ENCODE measurements at regions not wholly inside any gene's neighbourhood (a gene's known extent, or its start where the extent isn't known, plus 50 kb on each side); places are given as distances from the start of the nearest gene placed in this dataset.
"Not testable (repeated sequence)": the region's sequence is repeated elsewhere in the genome, so short reads cannot be mapped to it uniquely, and the experiment has no call there.

- no peak overlapping the region for H3K27ac ChIP-seq (ENCODE audit: low read depth, low read length)
- H3K79me2 ChIP-seq (ENCODE audit: insufficient read depth, low read length), result no peaks in the 10 kb centered on the region
- no peak overlapping the region for H3K4me2 ChIP-seq (ENCODE audit: low read depth, low read length, poor library complexity, severe bottlenecking)
- no peaks in the 10 kb centered on the region for H3F3A ChIP-seq (ENCODE audit: insufficient read depth)
- H3K9me2 ChIP-seq (replicated peaks; ENCODE audit: insufficient read depth, low read length), result no peaks in the 10 kb centered on the region
- H3K27me3 ChIP-seq (ENCODE audit: low read length), result no peaks in the 10 kb centered on the region
- no peaks in the 10 kb centered on the region for H3K9me3 ChIP-seq (ENCODE audit: insufficient read depth, low read length)
- H3K9ac ChIP-seq (ENCODE audit: low read length), result no peak overlapping the region
- H3K4me3 ChIP-seq (ENCODE audit: insufficient read depth, low read length, poor library complexity, severe bottlenecking), result no peak overlapping the region
- TF ChIP-seq EZH2phosphoT487 (conservative IDR thresholded peaks at IDR 0.05; ENCODE audit: low read length) (no peak), CTCF (IDR thresholded peaks at IDR 0.05; ENCODE audit: insufficient read depth, low read length, poor library complexity, severe bottlenecking) (no peak)
- no peaks in the 10 kb centered on the region for H4K20me1 ChIP-seq (ENCODE audit: low read depth, low read length)
- no peak overlapping the region for H2AFZ ChIP-seq (ENCODE audit: low read depth, low read length, severe bottlenecking)
- H3K36me3 ChIP-seq (ENCODE audit: low read length), result no peaks in the 10 kb centered on the region
Measured at GRCh38 chr3:34075975-34076374, 277.5 kb downstream of the PDCD6IP start.

- TF ChIP-seq CTCF (IDR thresholded peaks at IDR 0.05; ENCODE audit: insufficient read depth, low read length, poor library complexity, severe bottlenecking) (no peak), EZH2phosphoT487 (conservative IDR thresholded peaks at IDR 0.05; ENCODE audit: low read length) (no peak)
- no peaks in the 10 kb centered on the region for H3K27me3 ChIP-seq (ENCODE audit: low read length)
- H3F3A ChIP-seq (ENCODE audit: insufficient read depth), result no peaks in the 10 kb centered on the region
- no peaks in the 10 kb centered on the region for H3K36me3 ChIP-seq (ENCODE audit: low read length)
- H3K79me2 ChIP-seq (ENCODE audit: insufficient read depth, low read length), result no peaks in the 10 kb centered on the region
- H3K4me3 ChIP-seq (ENCODE audit: insufficient read depth, low read length, poor library complexity, severe bottlenecking), result no peak overlapping the region
- H3K9ac ChIP-seq (ENCODE audit: low read length), result no peak overlapping the region
- no peak overlapping the region for H2AFZ ChIP-seq (ENCODE audit: low read depth, low read length, severe bottlenecking)
- H4K20me1 ChIP-seq (ENCODE audit: low read depth, low read length), result no peaks in the 10 kb centered on the region
- no peak overlapping the region for H3K4me2 ChIP-seq (ENCODE audit: low read depth, low read length, poor library complexity, severe bottlenecking)
- H3K9me2 ChIP-seq (replicated peaks; ENCODE audit: insufficient read depth, low read length), result no peaks in the 10 kb centered on the region
- H3K9me3 ChIP-seq (ENCODE audit: insufficient read depth, low read length), result no peaks in the 10 kb centered on the region
- no peak overlapping the region for H3K27ac ChIP-seq (ENCODE audit: low read depth, low read length)
Measured at GRCh38 chr3:34077417-34078195, 279.2 kb downstream of the PDCD6IP start.

- Histone ChIP-seq H3K9ac (ENCODE audit: low read length) (no peak overlapping the region), H3K27ac (ENCODE audit: low read depth, low read length) (no peak overlapping the region), H3K4me3 (ENCODE audit: insufficient read depth, low read length, poor library complexity, severe bottlenecking) (no peak overlapping the region), H3F3A (ENCODE audit: insufficient read depth) (no peaks in the 10 kb centered on the region), H4K20me1 (ENCODE audit: low read depth, low read length) (no peaks in the 10 kb centered on the region), H3K36me3 (ENCODE audit: low read length) (no peaks in the 10 kb centered on the region), H3K4me2 (ENCODE audit: low read depth, low read length, poor library complexity, severe bottlenecking) (no peak overlapping the region), H3K79me2 (ENCODE audit: insufficient read depth, low read length) (no peaks in the 10 kb centered on the region), H2AFZ (ENCODE audit: low read depth, low read length, severe bottlenecking) (no peak overlapping the region), H3K27me3 (ENCODE audit: low read length) (no peaks in the 10 kb centered on the region), H3K9me2 (replicated peaks; ENCODE audit: insufficient read depth, low read length) (no peaks in the 10 kb centered on the region), H3K9me3 (ENCODE audit: insufficient read depth, low read length) (no peaks in the 10 kb centered on the region)
- TF ChIP-seq EZH2phosphoT487 (conservative IDR thresholded peaks at IDR 0.05; ENCODE audit: low read length), result no peak
- no peak for TF ChIP-seq CTCF (IDR thresholded peaks at IDR 0.05; ENCODE audit: insufficient read depth, low read length, poor library complexity, severe bottlenecking)
Measured at GRCh38 chr3:34078418-34078817, 280.0 kb downstream of the PDCD6IP start.

GRCh38 chr3:34079849-34080248 lies 281.4 kb downstream of the PDCD6IP start:
- not testable (repeated sequence) for H3K9me3 ChIP-seq (ENCODE audit: insufficient read depth, low read length); H3K36me3 ChIP-seq (ENCODE audit: low read length); H3K4me3 ChIP-seq (ENCODE audit: insufficient read depth, low read length, poor library complexity, severe bottlenecking); H3K27ac ChIP-seq (ENCODE audit: low read depth, low read length); H3F3A ChIP-seq (ENCODE audit: insufficient read depth); H4K20me1 ChIP-seq (ENCODE audit: low read depth, low read length); H3K4me2 ChIP-seq (ENCODE audit: low read depth, low read length, poor library complexity, severe bottlenecking); H3K9me2 ChIP-seq (replicated peaks; ENCODE audit: insufficient read depth, low read length); H3K9ac ChIP-seq (ENCODE audit: low read length); H3K27me3 ChIP-seq (ENCODE audit: low read length); H3K79me2 ChIP-seq (ENCODE audit: insufficient read depth, low read length); H2AFZ ChIP-seq (ENCODE audit: low read depth, low read length, severe bottlenecking)

GRCh38 chr3:34090379-34090778 lies 291.9 kb downstream of the PDCD6IP start:
- H3K27ac ChIP-seq (ENCODE audit: low read depth, low read length); H3K79me2 ChIP-seq (ENCODE audit: insufficient read depth, low read length); H3K9me3 ChIP-seq (ENCODE audit: insufficient read depth, low read length); H3K27me3 ChIP-seq (ENCODE audit: low read length); H3K4me3 ChIP-seq (ENCODE audit: insufficient read depth, low read length, poor library complexity, severe bottlenecking); H3F3A ChIP-seq (ENCODE audit: insufficient read depth); H3K9me2 ChIP-seq (replicated peaks; ENCODE audit: insufficient read depth, low read length); H2AFZ ChIP-seq (ENCODE audit: low read depth, low read length, severe bottlenecking); H3K36me3 ChIP-seq (ENCODE audit: low read length); H3K4me2 ChIP-seq (ENCODE audit: low read depth, low read length, poor library complexity, severe bottlenecking); H3K9ac ChIP-seq (ENCODE audit: low read length); H4K20me1 ChIP-seq (ENCODE audit: low read depth, low read length): not testable (repeated sequence)
